OCI-LY1 (cell line): ENCODE measurements at regions not wholly inside any gene's neighbourhood (a gene's known extent, or its start where the extent isn't known, plus 50 kb on each side); places are given as distances from the start of the nearest gene placed in this dataset.

ENCODE experiments used
- EZH2 ChIP-seq: fragments of 200-600 bp; sonication (generic), shearing (Covaris generic); IDR thresholded peaks from 2 replicates; pipeline ENCODE4 v1.8.0; 2017; ENCODE audit warnings: borderline replicate concordance, mixed run types, mild to moderate bottlenecking, antibody characterized with exemption, low read length, moderate library complexity, mixed read lengths
- TF ChIP-seq, protein P1 (sequence below): fragments of 200-600 bp; sonication (generic), shearing (Covaris generic); IDR thresholded peaks from 2 replicates; pipeline ENCODE4 v1.5.1; 2017; ENCODE audit warnings: mild to moderate bottlenecking, antibody characterized with exemption, low read length, moderate library complexity, mixed read lengths

DNA sequence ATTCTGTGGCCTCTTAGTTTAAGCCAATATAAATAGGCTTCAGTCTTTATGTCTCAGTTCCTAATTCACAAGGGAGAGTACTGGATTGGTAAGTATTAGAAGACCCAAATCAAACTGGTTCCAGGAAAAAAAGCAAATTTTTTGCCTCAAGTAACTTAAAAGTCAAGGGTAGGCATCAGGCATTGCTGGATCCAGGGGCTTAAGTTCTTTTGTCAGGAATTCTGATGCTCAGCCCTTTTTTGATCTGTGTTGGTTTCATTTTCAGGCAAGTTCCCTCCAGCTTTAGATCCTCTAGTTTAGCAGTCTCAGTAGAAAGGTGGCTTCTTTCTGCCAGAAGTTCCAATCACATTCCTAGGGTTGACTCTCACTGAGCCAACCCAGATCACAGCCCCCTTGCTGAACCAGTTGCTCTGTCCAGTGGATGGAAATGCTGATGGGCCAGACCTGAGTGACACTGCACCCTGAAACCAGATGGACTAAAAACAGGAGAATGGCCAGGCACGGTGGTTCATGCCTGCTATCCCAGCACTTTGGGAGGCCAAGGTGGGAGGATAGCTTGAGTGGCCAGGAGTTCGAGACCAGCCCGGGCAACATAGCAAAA, 253.5 kb downstream of the SHQ1 start:
- TF ChIP-seq, protein P1, sequence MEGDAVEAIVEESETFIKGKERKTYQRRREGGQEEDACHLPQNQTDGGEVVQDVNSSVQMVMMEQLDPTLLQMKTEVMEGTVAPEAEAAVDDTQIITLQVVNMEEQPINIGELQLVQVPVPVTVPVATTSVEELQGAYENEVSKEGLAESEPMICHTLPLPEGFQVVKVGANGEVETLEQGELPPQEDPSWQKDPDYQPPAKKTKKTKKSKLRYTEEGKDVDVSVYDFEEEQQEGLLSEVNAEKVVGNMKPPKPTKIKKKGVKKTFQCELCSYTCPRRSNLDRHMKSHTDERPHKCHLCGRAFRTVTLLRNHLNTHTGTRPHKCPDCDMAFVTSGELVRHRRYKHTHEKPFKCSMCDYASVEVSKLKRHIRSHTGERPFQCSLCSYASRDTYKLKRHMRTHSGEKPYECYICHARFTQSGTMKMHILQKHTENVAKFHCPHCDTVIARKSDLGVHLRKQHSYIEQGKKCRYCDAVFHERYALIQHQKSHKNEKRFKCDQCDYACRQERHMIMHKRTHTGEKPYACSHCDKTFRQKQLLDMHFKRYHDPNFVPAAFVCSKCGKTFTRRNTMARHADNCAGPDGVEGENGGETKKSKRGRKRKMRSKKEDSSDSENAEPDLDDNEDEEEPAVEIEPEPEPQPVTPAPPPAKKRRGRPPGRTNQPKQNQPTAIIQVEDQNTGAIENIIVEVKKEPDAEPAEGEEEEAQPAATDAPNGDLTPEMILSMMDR, result no peak
- no peak for TF ChIP-seq EZH2
